ENCODE measurements at regions not wholly inside any gene's neighbourhood (a gene's known extent, or its start where the extent isn't known, plus 50 kb on each side); places are given as distances from the start of the nearest gene placed in this dataset.

DNA sequence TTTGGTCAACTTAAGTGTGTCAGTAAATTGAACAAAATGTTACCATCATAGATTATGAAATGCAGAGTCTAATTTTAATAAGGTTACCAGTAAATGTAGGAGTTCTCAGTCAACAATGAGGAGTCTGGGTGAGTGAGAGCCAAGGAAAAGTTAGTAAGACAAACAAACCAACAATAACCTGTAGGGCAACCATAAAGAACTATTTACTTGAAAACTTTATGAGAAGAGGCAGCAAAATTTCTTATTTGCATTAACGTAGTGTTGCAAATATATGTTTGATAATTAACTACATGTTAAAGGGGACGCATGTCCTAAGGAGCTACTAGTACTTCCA, 131.1 kb upstream of the SOX4 start:
- TF ChIP-seq, protein P1, sequence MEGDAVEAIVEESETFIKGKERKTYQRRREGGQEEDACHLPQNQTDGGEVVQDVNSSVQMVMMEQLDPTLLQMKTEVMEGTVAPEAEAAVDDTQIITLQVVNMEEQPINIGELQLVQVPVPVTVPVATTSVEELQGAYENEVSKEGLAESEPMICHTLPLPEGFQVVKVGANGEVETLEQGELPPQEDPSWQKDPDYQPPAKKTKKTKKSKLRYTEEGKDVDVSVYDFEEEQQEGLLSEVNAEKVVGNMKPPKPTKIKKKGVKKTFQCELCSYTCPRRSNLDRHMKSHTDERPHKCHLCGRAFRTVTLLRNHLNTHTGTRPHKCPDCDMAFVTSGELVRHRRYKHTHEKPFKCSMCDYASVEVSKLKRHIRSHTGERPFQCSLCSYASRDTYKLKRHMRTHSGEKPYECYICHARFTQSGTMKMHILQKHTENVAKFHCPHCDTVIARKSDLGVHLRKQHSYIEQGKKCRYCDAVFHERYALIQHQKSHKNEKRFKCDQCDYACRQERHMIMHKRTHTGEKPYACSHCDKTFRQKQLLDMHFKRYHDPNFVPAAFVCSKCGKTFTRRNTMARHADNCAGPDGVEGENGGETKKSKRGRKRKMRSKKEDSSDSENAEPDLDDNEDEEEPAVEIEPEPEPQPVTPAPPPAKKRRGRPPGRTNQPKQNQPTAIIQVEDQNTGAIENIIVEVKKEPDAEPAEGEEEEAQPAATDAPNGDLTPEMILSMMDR (IDR thresholded peaks at IDR 0.05; ENCODE audit: borderline replicate concordance, extremely low read depth, low read length, poor library complexity, severe bottlenecking), result no peak
- TF ChIP-seq EZH2 (IDR thresholded peaks at IDR 0.05; ENCODE audit: borderline replicate concordance, low read depth, low read length, severe bottlenecking), result no peak

Data from DND-41 (cell line).